Nephron progenitor cell (in vitro differentiated cells): ENCODE measurements at regions not wholly inside any gene's neighbourhood (a gene's known extent, or its start where the extent isn't known, plus 50 kb on each side); places are given as distances from the start of the nearest gene placed in this dataset.
"Not testable (repeated sequence)": the region's sequence is repeated elsewhere in the genome, so short reads cannot be mapped to it uniquely, and the experiment has no call there.

Experiments used
- DNase-seq: peaks from one replicate; pipeline ENCODE4 v3.0.0; 2021
- H3K27ac Mint-ChIP-seq: 2 replicates; pipeline ENCODE4 v1.8.0; 2021; ENCODE audit warnings: mild to moderate bottlenecking, moderate library complexity, mixed read lengths
- H3K27me3 Mint-ChIP-seq: 2 replicates; pipeline ENCODE4 v1.8.0; 2021; ENCODE audit warnings: mild to moderate bottlenecking, low read depth, mixed read lengths; ENCODE audit not compliant: poor library complexity
- H3K36me3 Mint-ChIP-seq: 2 replicates; pipeline ENCODE4 v1.8.0; 2021; ENCODE audit warnings: low read depth, mixed read lengths
- H3K4me1 Mint-ChIP-seq: 2 replicates; pipeline ENCODE4 v1.8.0; 2021; ENCODE audit warnings: mixed read lengths
- H3K4me3 Mint-ChIP-seq: 2 replicates; pipeline ENCODE4 v1.8.0; 2021; ENCODE audit warnings: mild to moderate bottlenecking, moderate library complexity, mixed read lengths
- H3K9me3 Mint-ChIP-seq: 2 replicates; pipeline ENCODE4 v1.8.0; 2021; ENCODE audit warnings: mild to moderate bottlenecking, moderate library complexity, mixed read lengths
- TF ChIP-seq, protein P1 (sequence below): fragments of 200-600 bp; sonication (generic); IDR thresholded peaks from 2 replicates; pipeline ENCODE4 v1.5.0; 2021; ENCODE audit warnings: antibody characterized with exemption

DNA sequence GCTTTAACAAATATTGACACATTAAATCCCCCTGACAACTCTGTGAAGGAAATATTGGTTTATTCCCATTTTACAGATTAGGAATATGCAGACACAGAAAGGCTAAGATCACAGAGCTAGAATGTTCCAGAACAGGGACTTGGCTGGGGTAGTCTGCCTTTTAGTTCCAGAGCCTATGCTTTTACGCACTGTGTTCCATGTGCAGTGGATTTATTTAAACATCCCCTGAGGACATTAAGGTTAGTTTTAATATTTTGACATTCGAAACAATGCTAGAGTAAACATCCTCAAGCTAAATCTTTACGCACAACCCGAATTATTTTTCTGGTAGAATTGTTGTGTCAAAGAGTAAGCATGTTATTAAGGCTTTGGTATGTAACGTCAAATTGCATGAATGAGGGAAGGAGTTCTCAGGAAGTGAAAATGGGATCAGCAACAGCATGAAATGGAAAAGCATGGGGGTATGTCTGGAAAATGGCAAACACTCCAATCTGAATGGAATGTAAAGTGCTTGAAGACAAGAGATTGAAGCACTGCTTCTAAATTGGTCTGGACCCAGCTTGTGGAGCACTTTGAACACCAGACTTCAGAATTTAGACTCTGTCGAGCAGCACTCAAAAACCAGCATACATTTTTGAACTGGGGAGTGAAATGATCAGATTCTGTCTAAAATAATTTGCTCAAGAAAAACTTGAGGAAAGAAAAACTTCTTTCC is 429.9 kb downstream of the CD83 start:
- TF ChIP-seq, protein P1, sequence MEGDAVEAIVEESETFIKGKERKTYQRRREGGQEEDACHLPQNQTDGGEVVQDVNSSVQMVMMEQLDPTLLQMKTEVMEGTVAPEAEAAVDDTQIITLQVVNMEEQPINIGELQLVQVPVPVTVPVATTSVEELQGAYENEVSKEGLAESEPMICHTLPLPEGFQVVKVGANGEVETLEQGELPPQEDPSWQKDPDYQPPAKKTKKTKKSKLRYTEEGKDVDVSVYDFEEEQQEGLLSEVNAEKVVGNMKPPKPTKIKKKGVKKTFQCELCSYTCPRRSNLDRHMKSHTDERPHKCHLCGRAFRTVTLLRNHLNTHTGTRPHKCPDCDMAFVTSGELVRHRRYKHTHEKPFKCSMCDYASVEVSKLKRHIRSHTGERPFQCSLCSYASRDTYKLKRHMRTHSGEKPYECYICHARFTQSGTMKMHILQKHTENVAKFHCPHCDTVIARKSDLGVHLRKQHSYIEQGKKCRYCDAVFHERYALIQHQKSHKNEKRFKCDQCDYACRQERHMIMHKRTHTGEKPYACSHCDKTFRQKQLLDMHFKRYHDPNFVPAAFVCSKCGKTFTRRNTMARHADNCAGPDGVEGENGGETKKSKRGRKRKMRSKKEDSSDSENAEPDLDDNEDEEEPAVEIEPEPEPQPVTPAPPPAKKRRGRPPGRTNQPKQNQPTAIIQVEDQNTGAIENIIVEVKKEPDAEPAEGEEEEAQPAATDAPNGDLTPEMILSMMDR: no peak
- Mint-ChIP-seq H3K4me1 (peaks cover 46% of the 10 kb centered on the region), H3K27me3 (peaks cover 2% of the 10 kb centered on the region), H3K4me3 (no peak overlapping the region), H3K36me3 (no peaks in the 10 kb centered on the region), H3K9me3 (no peaks in the 10 kb centered on the region), H3K27ac (no peak overlapping the region)
- DNase-seq: no peak

DNA sequence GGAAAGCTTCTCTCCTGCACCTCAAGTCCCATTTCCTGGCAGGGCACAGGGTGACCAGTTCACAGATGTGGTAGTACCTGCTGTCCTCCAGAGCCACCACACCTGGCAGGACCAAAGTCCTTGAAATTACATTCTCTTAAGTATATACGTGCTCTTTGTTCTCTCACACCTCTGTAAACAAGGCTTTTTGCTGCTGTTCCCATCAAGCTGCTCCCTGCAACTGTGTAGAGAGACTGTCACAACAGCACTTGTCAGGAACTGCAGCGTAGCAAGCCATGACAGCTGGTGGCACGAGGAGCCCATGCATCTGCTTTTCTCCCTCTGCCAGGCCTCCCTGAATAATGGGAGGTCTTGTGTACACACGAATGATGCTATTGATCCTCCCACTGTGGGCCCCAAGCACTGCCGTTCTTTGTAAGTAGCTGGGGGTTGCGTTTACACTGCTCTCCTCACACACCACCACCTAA is 431.8 kb downstream of the CD83 start:
- Mint-ChIP-seq H3K9me3 (peaks cover 6% of the 10 kb centered on the region), H3K27ac (no peak overlapping the region)

DNA sequence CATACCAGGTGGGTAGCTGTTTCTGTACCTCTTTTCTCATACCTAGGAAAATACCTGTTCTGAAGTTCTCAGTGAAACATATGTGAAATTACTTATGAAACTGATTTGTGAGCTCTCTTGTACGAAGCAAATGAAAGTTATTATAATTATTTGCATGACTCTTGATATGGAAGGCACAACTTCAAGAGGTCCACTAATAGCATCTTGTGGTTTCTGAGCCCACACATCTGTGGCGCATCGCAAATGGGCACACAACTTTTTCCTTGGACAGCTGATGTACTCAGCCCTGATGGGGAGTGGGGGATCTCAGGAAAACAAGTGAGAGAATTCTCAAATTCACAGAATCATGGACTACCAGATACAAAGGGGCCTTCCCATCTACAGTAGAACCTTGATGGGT is 432.3 kb downstream of the CD83 start:
- peaks cover 2% of the 10 kb centered on the region for H3K27me3 Mint-ChIP-seq
- no peak overlapping the region for H3K4me3 Mint-ChIP-seq
- H3K9me3 Mint-ChIP-seq: peaks cover 6% of the 10 kb centered on the region
- DNase-seq: no peak
- H3K27ac Mint-ChIP-seq: no peak overlapping the region
- TF ChIP-seq, protein P1: no peak
- peaks cover 21% of the 10 kb centered on the region for H3K4me1 Mint-ChIP-seq
- H3K36me3 Mint-ChIP-seq: no peaks in the 10 kb centered on the region

More for the DNA sequence above, 431.8 kb downstream of the CD83 start:
- no peak for DNase-seq
- TF ChIP-seq, protein P1: no peak
- peaks cover 2% of the 10 kb centered on the region for H3K27me3 Mint-ChIP-seq
- H3K4me1 Mint-ChIP-seq: peaks cover 27% of the 10 kb centered on the region
- no peaks in the 10 kb centered on the region for H3K36me3 Mint-ChIP-seq
- no peak overlapping the region for H3K4me3 Mint-ChIP-seq

DNA sequence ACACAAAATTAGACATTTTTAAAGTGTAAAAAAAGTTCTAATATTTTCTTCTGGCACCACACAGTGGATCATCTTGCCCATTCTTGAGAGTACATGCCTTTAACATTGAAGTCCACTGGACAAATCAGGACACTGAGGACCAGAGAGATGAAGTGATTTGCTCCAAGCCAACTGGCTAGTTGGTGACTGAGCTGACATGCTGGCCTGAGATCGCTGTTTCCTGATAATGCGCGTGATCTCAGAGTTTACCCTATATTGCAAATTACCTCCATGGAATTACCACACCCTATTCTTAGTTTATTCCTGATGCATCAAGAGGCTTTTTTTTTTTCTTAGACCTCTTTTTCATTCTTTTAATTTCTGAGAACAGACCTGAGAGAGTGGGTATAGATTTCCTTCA is 432.8 kb downstream of the CD83 start:
- Mint-ChIP-seq H3K36me3 (no peaks in the 10 kb centered on the region), H3K27ac (no peak overlapping the region), H3K4me1 (peaks cover 20% of the 10 kb centered on the region), H3K9me3 (peaks cover 6% of the 10 kb centered on the region), H3K4me3 (no peak overlapping the region), H3K27me3 (peaks cover 1% of the 10 kb centered on the region)
- no peak for DNase-seq
- TF ChIP-seq, protein P1: no peak

DNA sequence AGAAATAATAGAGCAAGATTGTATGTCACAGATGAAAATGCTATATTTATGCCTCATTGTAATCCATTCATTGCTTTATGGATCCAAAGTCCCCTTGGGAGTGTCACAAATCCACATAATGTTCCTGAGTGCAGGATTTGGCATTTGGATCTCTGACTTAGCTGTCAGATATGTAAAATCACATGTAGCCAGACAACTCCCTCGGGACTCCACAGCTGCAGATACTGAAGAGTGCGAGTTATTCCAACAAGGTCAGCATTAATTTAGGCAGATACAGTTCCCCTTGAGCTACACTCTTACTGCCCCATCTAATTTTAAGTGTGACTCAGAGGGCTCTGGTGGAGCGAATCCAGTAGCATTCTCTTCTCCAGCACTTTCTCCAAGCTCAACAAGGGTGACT is 433.2 kb downstream of the CD83 start:
- no peak overlapping the region for H3K4me3 Mint-ChIP-seq
- TF ChIP-seq, protein P1: no peak
- H3K4me1 Mint-ChIP-seq: peaks cover 22% of the 10 kb centered on the region
- no peaks in the 10 kb centered on the region for H3K36me3 Mint-ChIP-seq
- H3K27ac Mint-ChIP-seq: no peak overlapping the region
- DNase-seq: no peak
- H3K27me3 Mint-ChIP-seq: peaks cover 5% of the 10 kb centered on the region
- H3K9me3 Mint-ChIP-seq: peaks cover 6% of the 10 kb centered on the region

DNA sequence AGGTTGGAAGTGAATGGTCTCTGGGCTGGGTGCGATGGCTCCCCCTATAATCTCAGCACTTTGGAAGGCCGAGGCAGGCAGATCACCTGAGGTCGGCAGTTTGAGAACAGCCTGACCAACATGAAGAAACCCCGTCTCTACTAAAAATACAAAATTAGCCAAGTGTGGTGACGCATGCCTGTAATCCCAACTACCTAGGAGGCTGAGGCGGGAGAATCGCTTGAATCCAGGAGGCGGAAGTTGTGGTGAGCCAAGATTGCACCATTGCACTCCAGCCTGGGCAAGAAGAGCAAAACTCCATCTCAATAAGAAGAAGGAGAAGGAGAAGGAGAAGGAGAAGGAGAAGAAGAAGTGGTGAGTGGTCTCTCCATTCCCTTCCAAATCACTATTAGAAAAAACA is 434.0 kb downstream of the CD83 start:
- H3K4me3 Mint-ChIP-seq, H3K9me3 Mint-ChIP-seq, H3K27me3 Mint-ChIP-seq, DNase-seq, H3K27ac Mint-ChIP-seq, H3K36me3 Mint-ChIP-seq: not testable (repeated sequence)
- peaks cover 18% of the 10 kb centered on the region for H3K4me1 Mint-ChIP-seq
